GM06990 (cell line): ENCODE measurements at regions not wholly inside any gene's neighbourhood (a gene's known extent, or its start where the extent isn't known, plus 50 kb on each side); places are given as distances from the start of the nearest gene placed in this dataset.

Experiments used
- DNase-seq: peaks from one replicate; pipeline ENCODE4 v3.0.0-alpha.2; 2011; ENCODE audit not compliant: insufficient read length; ENCODE audit errors: extremely low read depth
- H3K27me3 ChIP-seq: replicated peaks from 2 replicates; pipeline ENCODE4 v1.6.0; 2011; ENCODE audit warnings: low read length; ENCODE audit not compliant: control insufficient read depth, insufficient read depth
- H3K36me3 ChIP-seq: 2 replicates; pipeline ENCODE4 v1.5.1; 2011; ENCODE audit warnings: low read length; ENCODE audit not compliant: control insufficient read depth, insufficient read depth
- H3K4me3 ChIP-seq: replicated peaks from 2 replicates; pipeline ENCODE4 v1.5.1; 2011; ENCODE audit warnings: low read depth, mild to moderate bottlenecking, control low read depth, low read length
- CTCF ChIP-seq: IDR thresholded peaks from 2 replicates; pipeline ENCODE4 v1.5.1; 2011; ENCODE audit warnings: low read length, control low read depth, mild to moderate bottlenecking, inconsistent platforms; ENCODE audit not compliant: insufficient read depth, poor library complexity, severe bottlenecking

- no peak overlapping the region for H3K4me3 ChIP-seq
- H3K27me3 ChIP-seq: no peaks in the 10 kb centered on the region
- no peak for TF ChIP-seq CTCF
- DNase-seq: no peak
- no peaks in the 10 kb centered on the region for H3K36me3 ChIP-seq
Measured at GRCh38 chr18:78915446-78916008, 64.1 kb upstream of the SALL3 start.

- H3K27me3 ChIP-seq: no peaks in the 10 kb centered on the region
- H3K4me3 ChIP-seq: no peak overlapping the region
- no peaks in the 10 kb centered on the region for H3K36me3 ChIP-seq
- DNase-seq: no peak
- TF ChIP-seq CTCF: no peak
Measured at GRCh38 chr18:78918707-78919106, 60.9 kb upstream of the SALL3 start.

- no peak for DNase-seq
- Histone ChIP-seq H3K27me3 (no peaks in the 10 kb centered on the region), H3K4me3 (no peak overlapping the region), H3K36me3 (no peaks in the 10 kb centered on the region)
- TF ChIP-seq CTCF: no peak
Measured at GRCh38 chr18:78919956-78920355, 59.7 kb upstream of the SALL3 start.

GRCh38 chr18:78920456-78921138, 59.0 kb upstream of the SALL3 start:
- TF ChIP-seq CTCF: no peak
- no peak for DNase-seq
- Histone ChIP-seq H3K27me3 (no peaks in the 10 kb centered on the region), H3K4me3 (no peak overlapping the region), H3K36me3 (no peaks in the 10 kb centered on the region)

- no peak for TF ChIP-seq CTCF
- no peak for DNase-seq
- Histone ChIP-seq H3K27me3 (no peaks in the 10 kb centered on the region), H3K4me3 (no peak overlapping the region), H3K36me3 (no peaks in the 10 kb centered on the region)
Measured at GRCh38 chr18:78922856-78923255, 56.8 kb upstream of the SALL3 start.

GRCh38 chr18:78924301-78924700, 55.3 kb upstream of the SALL3 start:
- DNase-seq: no peak
- no peaks in the 10 kb centered on the region for H3K36me3 ChIP-seq
- TF ChIP-seq CTCF: no peak
- no peaks in the 10 kb centered on the region for H3K27me3 ChIP-seq
- no peak overlapping the region for H3K4me3 ChIP-seq
